Lower lobe of right lung (tissue), 2 donors: ENCODE measurements at regions not wholly inside any gene's neighbourhood (a gene's known extent, or its start where the extent isn't known, plus 50 kb on each side); places are given as distances from the start of the nearest gene placed in this dataset.

Experiments
- ATAC-seq, 2 donors: fragments of 200-7000 bp; cut with Tn5 transposase; one replicate each; pipeline ENCODE4 v1.9.1; 2020 to 2022; ENCODE audit warnings: mild to moderate bottlenecking in 2 of 2, moderate library complexity in 2 of 2
- DNase-seq: peaks from one replicate; pipeline ENCODE4 v3.0.0-alpha.2; 2020
- H3K27ac ChIP-seq: fragments of 200-600 bp; one replicate; pipeline ENCODE4 v1.8.0; 2022
- H3K27me3 ChIP-seq: fragments of 200-600 bp; one replicate; pipeline ENCODE4 v1.8.0; 2022; ENCODE audit warnings: low read depth
- H3K36me3 ChIP-seq: fragments of 200-600 bp; one replicate; pipeline ENCODE4 v1.8.0; 2022; ENCODE audit warnings: mild to moderate bottlenecking
- H3K4me1 ChIP-seq: fragments of 200-600 bp; one replicate; pipeline ENCODE4 v1.8.0; 2022
- H3K4me3 ChIP-seq: fragments of 200-600 bp; one replicate; pipeline ENCODE4 v1.8.0; 2022; ENCODE audit warnings: mild to moderate bottlenecking
- H3K9me3 ChIP-seq: fragments of 200-600 bp; one replicate; pipeline ENCODE4 v1.8.0; 2022
- CTCF ChIP-seq: fragments of 200-600 bp; IDR thresholded peaks from one replicate; pipeline ENCODE4 v1.8.0; 2022; ENCODE audit warnings: antibody characterized with exemption, mild to moderate bottlenecking
- intact Hi-C: fragments of 100-400 bp; cut with DNase I; formaldehyde crosslinking; loops from one replicate; pipeline ENCODE4 v1.11.0; 2022
- donor health status: DM: no; HTN: yes; CAD: no; lungs with severe emphysema.

- H3K4me3 ChIP-seq: no peak overlapping the region
- no peaks in the 10 kb centered on the region for H3K4me1 ChIP-seq
- H3K36me3 ChIP-seq: no peaks in the 10 kb centered on the region
- DNase-seq (no peak), ATAC-seq (no peak)
- TF ChIP-seq CTCF: no peak
- H3K9me3 ChIP-seq: no peaks in the 10 kb centered on the region
- intact Hi-C loops: no loop called here
- no peaks in the 10 kb centered on the region for H3K27me3 ChIP-seq
- no peak overlapping the region for H3K27ac ChIP-seq
Observed at GRCh38 chr20:9968015-9968414, 66.8 kb upstream of the ANKEF1 start.

GRCh38 chr20:9966966-9967365 is 67.8 kb upstream of the ANKEF1 start:
- TF ChIP-seq CTCF: no peak
- H3K9me3 ChIP-seq: no peaks in the 10 kb centered on the region

GRCh38 chr20:9963029-9963428 is 71.8 kb upstream of the ANKEF1 start:
- H3K36me3 ChIP-seq: no peaks in the 10 kb centered on the region
- intact Hi-C loops: no loop called here
- H3K27me3 ChIP-seq: no peaks in the 10 kb centered on the region
- TF ChIP-seq CTCF: no peak
- no peak for DNase-seq
- no peaks in the 10 kb centered on the region for H3K4me1 ChIP-seq
- H3K4me3 ChIP-seq: no peak overlapping the region
- no peak for ATAC-seq
- H3K9me3 ChIP-seq: no peaks in the 10 kb centered on the region
- H3K27ac ChIP-seq: no peak overlapping the region

More at GRCh38 chr20:9966966-9967365, 67.8 kb upstream of the ANKEF1 start:
- H3K27me3 ChIP-seq: no peaks in the 10 kb centered on the region
- H3K4me1 ChIP-seq: no peaks in the 10 kb centered on the region
- no peak overlapping the region for H3K27ac ChIP-seq
- no peaks in the 10 kb centered on the region for H3K36me3 ChIP-seq
- H3K4me3 ChIP-seq: no peak overlapping the region
- no peak for DNase-seq
- intact Hi-C loops: no loop called here
- no peak for ATAC-seq

GRCh38 chr20:9958693-9959092 is 76.1 kb upstream of the ANKEF1 start:
- DNase-seq (no peak), ATAC-seq (no peak)
- Histone ChIP-seq H3K27me3 (no peaks in the 10 kb centered on the region), H3K4me3 (no peak overlapping the region), H3K9me3 (no peaks in the 10 kb centered on the region), H3K27ac (no peak overlapping the region), H3K4me1 (no peaks in the 10 kb centered on the region), H3K36me3 (no peaks in the 10 kb centered on the region)
- no peak for TF ChIP-seq CTCF
- intact Hi-C loops: no loop called here

DNA sequence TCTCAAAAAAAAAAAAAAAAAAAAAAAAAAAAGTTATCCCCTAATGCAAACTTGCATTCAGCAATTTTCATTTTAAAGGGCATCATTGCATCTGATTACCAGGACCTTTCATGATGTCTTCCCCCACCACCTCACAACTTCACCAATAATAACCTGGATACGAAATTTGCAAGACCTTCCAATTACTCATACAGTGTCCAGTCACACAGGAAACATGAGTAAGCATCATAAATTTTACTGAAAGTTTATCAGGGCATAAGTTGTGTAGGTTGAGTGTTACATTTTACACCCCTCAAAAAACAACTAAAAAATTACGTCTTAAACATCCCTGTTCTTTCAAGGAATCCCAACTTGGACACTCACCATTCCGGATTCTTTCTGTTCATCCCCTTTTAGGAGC is 79.1 kb upstream of the ANKEF1 start:
- ATAC-seq (no peak), DNase-seq (no peak)
- no peak overlapping the region for H3K4me3 ChIP-seq
- H3K9me3 ChIP-seq: no peaks in the 10 kb centered on the region
- H3K27ac ChIP-seq: no peak overlapping the region
- H3K4me1 ChIP-seq: no peaks in the 10 kb centered on the region
- no peak for TF ChIP-seq CTCF
- intact Hi-C loops: no loop called here
- no peaks in the 10 kb centered on the region for H3K36me3 ChIP-seq
- no peaks in the 10 kb centered on the region for H3K27me3 ChIP-seq

DNA sequence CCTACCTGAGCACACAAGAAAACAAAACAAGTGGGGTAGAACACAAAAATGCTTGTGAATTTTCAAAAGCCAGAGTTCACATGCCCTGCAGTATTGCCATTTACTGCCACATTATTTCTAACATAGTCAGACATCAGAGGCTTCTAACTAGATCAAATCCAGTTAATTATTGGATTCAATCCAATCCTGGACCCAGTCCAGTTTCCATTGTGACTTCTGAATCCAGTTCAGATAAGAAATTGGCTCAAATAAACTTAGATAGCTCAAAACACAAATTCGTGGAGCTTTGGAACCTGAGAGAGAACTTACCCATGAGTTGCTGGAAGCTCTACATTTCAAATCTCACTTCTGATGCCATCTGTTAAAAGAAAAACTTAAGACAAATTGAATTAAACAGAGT is 85.2 kb upstream of the ANKEF1 start:
- Histone ChIP-seq H3K27me3 (no peaks in the 10 kb centered on the region), H3K4me3 (no peak overlapping the region), H3K27ac (no peak overlapping the region), H3K36me3 (no peaks in the 10 kb centered on the region), H3K9me3 (no peaks in the 10 kb centered on the region), H3K4me1 (no peaks in the 10 kb centered on the region)
- no peak for ATAC-seq
- no peak for DNase-seq
- no peak for TF ChIP-seq CTCF
- intact Hi-C loops: no loop called here
